GM21619 (cell line): ENCODE measurements at regions not wholly inside any gene's neighbourhood (a gene's known extent, or its start where the extent isn't known, plus 50 kb on each side); places are given as distances from the start of the nearest gene placed in this dataset.
"Not testable (repeated sequence)": the region's sequence is repeated elsewhere in the genome, so short reads cannot be mapped to it uniquely, and the experiment has no call there.

Experiments
- ATAC-seq: cut with Tn5 transposase; IDR thresholded peaks from one replicate; pipeline ENCODE4 v1.9.1; 2021; ENCODE audit not compliant: unreplicated experiment

- no peak for ATAC-seq
Observed at GRCh38 chr3:70518356-70518755, 205.9 kb upstream of the MDFIC2 start.

- ATAC-seq = no peak
Observed at GRCh38 chr3:70517124-70517890, 204.9 kb upstream of the MDFIC2 start.

- ATAC-seq = no peak
Observed at GRCh38 chr3:70516076-70516475, 203.6 kb upstream of the MDFIC2 start.

- ATAC-seq = no peak
Observed at GRCh38 chr3:70507486-70507885, 195.0 kb upstream of the MDFIC2 start.

GRCh38 chr3:70506775-70507174, 194.3 kb upstream of the MDFIC2 start:
- ATAC-seq = no peak

- ATAC-seq = no peak
Observed at GRCh38 chr3:70501561-70501960, 189.1 kb upstream of the MDFIC2 start.

- ATAC-seq = no peak
Observed at GRCh38 chr3:70488816-70489215, 176.4 kb upstream of the MDFIC2 start.

GRCh38 chr3:70488131-70488530, 175.7 kb upstream of the MDFIC2 start:
- no peak for ATAC-seq

GRCh38 chr3:70486414-70487017, 174.1 kb upstream of the MDFIC2 start:
- no peak for ATAC-seq

GRCh38 chr3:70476174-70476573, 163.7 kb upstream of the MDFIC2 start:
- no peak for ATAC-seq

GRCh38 chr3:70471464-70472342, 159.3 kb upstream of the MDFIC2 start:
- no peak for ATAC-seq

- ATAC-seq = no peak
Observed at GRCh38 chr3:70466096-70466495, 153.7 kb upstream of the MDFIC2 start.

GRCh38 chr3:70464876-70465275, 152.4 kb upstream of the MDFIC2 start:
- no peak for ATAC-seq

- ATAC-seq = no peak
Observed at GRCh38 chr3:70464465-70464864, 152.0 kb upstream of the MDFIC2 start.

- not testable (repeated sequence) for ATAC-seq
Observed at GRCh38 chr3:70450220-70450619, 137.8 kb upstream of the MDFIC2 start.

GRCh38 chr3:70435422-70435821, 123.0 kb upstream of the MDFIC2 start:
- ATAC-seq = not testable (repeated sequence)

- no peak for ATAC-seq
Observed at GRCh38 chr3:70433091-70433490, 120.7 kb upstream of the MDFIC2 start.

- ATAC-seq = no peak
Observed at GRCh38 chr3:70431911-70432310, 119.5 kb upstream of the MDFIC2 start.

- no peak for ATAC-seq
Observed at GRCh38 chr3:70426071-70426470, 113.6 kb upstream of the MDFIC2 start.

- no peak for ATAC-seq
Observed at GRCh38 chr3:70421506-70421905, 109.1 kb upstream of the MDFIC2 start.

- no peak for ATAC-seq
Observed at GRCh38 chr3:70409018-70409417, 96.6 kb upstream of the MDFIC2 start.

- ATAC-seq = no peak
Observed at GRCh38 chr3:70400194-70400593, 87.8 kb upstream of the MDFIC2 start.
